ENCODE measurements at regions not wholly inside any gene's neighbourhood (a gene's known extent, or its start where the extent isn't known, plus 50 kb on each side); places are given as distances from the start of the nearest gene placed in this dataset.
A peak's percentile ranks its signal among the peaks of the same experiment; 100 is the strongest.

DNA sequence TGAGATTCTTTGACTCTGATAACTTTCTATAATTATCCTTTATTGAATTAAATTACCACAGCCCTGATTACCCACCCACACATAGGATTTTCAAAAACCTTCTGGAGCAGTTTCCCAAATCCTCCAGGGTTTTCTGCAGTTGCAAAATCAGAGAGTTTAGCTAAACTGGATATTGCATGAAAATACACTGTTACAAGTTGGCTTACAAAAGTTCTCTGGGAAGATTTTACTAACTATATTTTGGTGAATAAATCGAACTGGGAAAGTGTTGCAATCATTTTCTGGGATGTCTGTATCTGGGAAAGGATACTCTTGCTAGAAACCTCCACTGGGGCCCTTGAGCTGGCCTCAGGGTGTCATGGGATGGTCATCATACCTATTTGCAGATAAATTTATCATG is 97.6 kb upstream of the STMND1 start:
- H3K27ac Mint-ChIP-seq (ENCODE audit: unreplicated experiment): no peak overlapping the region
- peaks cover 12% of the 10 kb centered on the region for H3K9me3 Mint-ChIP-seq (ENCODE audit: low read depth)
- TF ChIP-seq, protein P1, sequence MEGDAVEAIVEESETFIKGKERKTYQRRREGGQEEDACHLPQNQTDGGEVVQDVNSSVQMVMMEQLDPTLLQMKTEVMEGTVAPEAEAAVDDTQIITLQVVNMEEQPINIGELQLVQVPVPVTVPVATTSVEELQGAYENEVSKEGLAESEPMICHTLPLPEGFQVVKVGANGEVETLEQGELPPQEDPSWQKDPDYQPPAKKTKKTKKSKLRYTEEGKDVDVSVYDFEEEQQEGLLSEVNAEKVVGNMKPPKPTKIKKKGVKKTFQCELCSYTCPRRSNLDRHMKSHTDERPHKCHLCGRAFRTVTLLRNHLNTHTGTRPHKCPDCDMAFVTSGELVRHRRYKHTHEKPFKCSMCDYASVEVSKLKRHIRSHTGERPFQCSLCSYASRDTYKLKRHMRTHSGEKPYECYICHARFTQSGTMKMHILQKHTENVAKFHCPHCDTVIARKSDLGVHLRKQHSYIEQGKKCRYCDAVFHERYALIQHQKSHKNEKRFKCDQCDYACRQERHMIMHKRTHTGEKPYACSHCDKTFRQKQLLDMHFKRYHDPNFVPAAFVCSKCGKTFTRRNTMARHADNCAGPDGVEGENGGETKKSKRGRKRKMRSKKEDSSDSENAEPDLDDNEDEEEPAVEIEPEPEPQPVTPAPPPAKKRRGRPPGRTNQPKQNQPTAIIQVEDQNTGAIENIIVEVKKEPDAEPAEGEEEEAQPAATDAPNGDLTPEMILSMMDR (IDR thresholded peaks at IDR 0.05): no peak
- no peak overlapping the region for H3K4me3 Mint-ChIP-seq (ENCODE audit: unreplicated experiment)
- no peak for DNase-seq (ENCODE audit: low spot score)
- H3K4me1 Mint-ChIP-seq (ENCODE audit: low read depth): peaks cover 9% of the 10 kb centered on the region
- no peaks in the 10 kb centered on the region for H3K27me3 Mint-ChIP-seq (ENCODE audit: low read depth)
- H3K36me3 Mint-ChIP-seq (ENCODE audit: low read depth): peaks cover 4% of the 10 kb centered on the region

DNA sequence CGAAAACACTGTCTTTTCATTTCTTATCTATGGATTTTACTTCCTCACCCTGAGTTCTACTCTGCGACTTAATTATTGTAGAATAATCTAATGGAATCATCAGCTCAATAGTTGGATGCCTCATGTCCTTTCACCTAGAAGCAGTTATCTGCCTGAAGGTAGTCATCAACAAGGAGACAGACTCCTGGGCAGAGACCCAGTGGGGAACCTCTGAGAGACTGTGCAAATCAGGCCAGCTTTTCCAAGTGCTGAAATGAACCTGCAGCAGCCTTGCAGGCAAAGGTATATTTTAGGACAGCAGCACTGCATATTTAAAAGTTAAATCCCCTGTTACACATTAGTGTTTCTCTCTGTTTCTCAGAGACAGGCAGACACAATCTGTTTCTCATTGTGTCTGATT is 99.7 kb upstream of the STMND1 start:
- H3K4me3 Mint-ChIP-seq (ENCODE audit: unreplicated experiment): no peak overlapping the region
- no peak overlapping the region for H3K27ac Mint-ChIP-seq (ENCODE audit: unreplicated experiment)
- DNase-seq (ENCODE audit: low spot score): no peak
- H3K36me3 Mint-ChIP-seq (ENCODE audit: low read depth): no peaks in the 10 kb centered on the region
- no peaks in the 10 kb centered on the region for H3K9me3 Mint-ChIP-seq (ENCODE audit: low read depth)
- TF ChIP-seq, protein P1 (IDR thresholded peaks at IDR 0.05): no peak
- no peaks in the 10 kb centered on the region for H3K27me3 Mint-ChIP-seq (ENCODE audit: low read depth)
- H3K4me1 Mint-ChIP-seq (ENCODE audit: low read depth): peaks cover 9% of the 10 kb centered on the region

DNA sequence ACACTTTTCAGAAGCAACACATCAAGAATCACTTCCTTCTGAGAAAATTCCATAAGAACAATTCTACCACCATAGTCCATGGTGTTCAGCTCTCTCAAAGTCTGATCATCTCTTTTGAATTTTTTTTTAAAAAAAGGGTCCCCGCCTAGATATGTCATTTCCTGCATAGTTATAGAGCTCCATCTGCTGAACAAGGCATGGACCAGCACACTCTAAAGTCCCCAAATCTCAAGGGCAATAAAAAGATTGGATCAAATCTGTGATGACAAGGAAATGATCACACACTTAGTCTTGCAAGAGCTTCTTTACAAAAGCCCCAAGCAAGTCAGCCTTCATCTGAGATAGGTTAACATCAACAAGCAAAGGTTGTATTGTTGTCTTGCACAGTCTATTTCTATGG is 100.7 kb upstream of the STMND1 start:
- Mint-ChIP-seq H3K4me1 (ENCODE audit: low read depth) (peaks cover 9% of the 10 kb centered on the region), H3K27ac (ENCODE audit: unreplicated experiment) (no peak overlapping the region), H3K27me3 (ENCODE audit: low read depth) (no peaks in the 10 kb centered on the region), H3K36me3 (ENCODE audit: low read depth) (no peaks in the 10 kb centered on the region), H3K4me3 (ENCODE audit: unreplicated experiment) (no peak overlapping the region), H3K9me3 (ENCODE audit: low read depth) (no peaks in the 10 kb centered on the region)
- TF ChIP-seq, protein P1 (IDR thresholded peaks at IDR 0.05): peak; percentile 65
- DNase-seq (ENCODE audit: low spot score): no peak

DNA sequence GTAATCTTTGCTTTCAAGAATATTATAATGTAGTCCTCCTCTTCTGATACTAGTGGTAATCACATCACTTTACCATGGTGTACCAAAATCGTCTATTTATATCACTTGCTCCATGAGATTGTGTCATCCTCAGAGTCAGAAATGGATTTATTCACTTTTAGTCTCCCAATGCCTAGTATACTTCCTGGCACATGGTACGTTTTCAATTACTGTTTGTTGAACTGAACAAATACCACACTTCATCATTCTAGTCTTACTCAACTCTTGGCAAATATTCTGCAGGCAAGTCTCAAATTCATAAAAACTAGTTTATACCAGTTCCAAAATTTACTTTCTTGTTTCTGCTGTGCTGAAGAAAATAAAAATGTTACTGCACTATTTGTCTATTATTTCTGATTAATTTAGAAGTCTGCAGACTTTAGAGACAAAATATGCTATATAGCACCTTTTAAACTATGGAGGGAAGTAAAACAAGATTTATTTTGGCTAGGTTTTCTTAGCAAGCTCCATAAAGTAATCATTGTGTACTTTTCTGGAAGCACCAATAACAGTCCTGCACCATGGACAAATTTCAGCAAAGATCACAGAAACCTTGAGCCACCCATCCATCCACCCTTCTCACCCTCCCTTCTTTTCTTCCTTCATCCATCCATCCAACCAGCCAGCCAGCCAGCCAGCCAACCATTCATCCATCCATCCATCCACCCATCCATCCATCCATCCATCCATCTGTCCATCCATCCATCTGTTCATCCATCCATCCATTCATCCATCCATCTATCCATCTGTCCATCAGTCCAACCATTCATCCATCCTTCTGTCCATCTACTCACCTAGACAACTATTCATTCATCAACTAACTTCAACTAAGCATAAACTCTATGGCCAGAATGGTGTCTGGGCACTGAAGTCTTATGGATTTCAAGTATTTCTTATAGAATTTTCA is 102.1 kb upstream of the STMND1 start:
- H3K4me3 Mint-ChIP-seq (ENCODE audit: unreplicated experiment): no peak overlapping the region
- TF ChIP-seq, protein P1 (IDR thresholded peaks at IDR 0.05): no peak
- no peak for DNase-seq (ENCODE audit: low spot score)
- H3K27me3 Mint-ChIP-seq (ENCODE audit: low read depth): no peaks in the 10 kb centered on the region
- H3K27ac Mint-ChIP-seq (ENCODE audit: unreplicated experiment): no peak overlapping the region
- peaks cover 9% of the 10 kb centered on the region for H3K4me1 Mint-ChIP-seq (ENCODE audit: low read depth)
- no peaks in the 10 kb centered on the region for H3K9me3 Mint-ChIP-seq (ENCODE audit: low read depth)
- H3K36me3 Mint-ChIP-seq (ENCODE audit: low read depth): no peaks in the 10 kb centered on the region

DNA sequence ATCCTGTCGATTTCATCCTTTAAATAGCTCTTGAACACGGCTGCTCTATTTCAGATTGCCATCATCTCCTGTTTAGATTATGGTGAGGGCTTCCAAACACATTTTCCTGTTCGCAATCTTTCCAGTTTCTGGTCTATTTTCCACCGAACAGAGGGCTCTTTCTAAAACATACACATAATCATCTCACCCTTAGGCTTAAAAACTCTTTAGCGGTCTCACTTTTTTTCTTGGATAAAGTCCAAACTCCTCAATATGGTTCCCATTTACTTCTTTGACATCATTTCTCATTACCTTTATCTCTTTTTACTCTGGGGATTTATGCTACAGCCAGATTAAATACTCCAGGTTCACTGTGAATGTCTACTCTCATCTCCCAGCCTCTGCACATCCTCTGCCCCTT is 103.4 kb upstream of the STMND1 start:
- Mint-ChIP-seq H3K9me3 (ENCODE audit: low read depth) (no peaks in the 10 kb centered on the region), H3K27ac (ENCODE audit: unreplicated experiment) (no peak overlapping the region), H3K27me3 (ENCODE audit: low read depth) (no peaks in the 10 kb centered on the region), H3K36me3 (ENCODE audit: low read depth) (no peaks in the 10 kb centered on the region), H3K4me1 (ENCODE audit: low read depth) (peaks cover 9% of the 10 kb centered on the region), H3K4me3 (ENCODE audit: unreplicated experiment) (no peak overlapping the region)
- no peak for DNase-seq (ENCODE audit: low spot score)
- TF ChIP-seq, protein P1 (IDR thresholded peaks at IDR 0.05): no peak

All from chondrocyte (in vitro differentiated cells).